ENCODE measurements at regions not wholly inside any gene's neighbourhood (a gene's known extent, or its start where the extent isn't known, plus 50 kb on each side); places are given as distances from the start of the nearest gene placed in this dataset.

DNA sequence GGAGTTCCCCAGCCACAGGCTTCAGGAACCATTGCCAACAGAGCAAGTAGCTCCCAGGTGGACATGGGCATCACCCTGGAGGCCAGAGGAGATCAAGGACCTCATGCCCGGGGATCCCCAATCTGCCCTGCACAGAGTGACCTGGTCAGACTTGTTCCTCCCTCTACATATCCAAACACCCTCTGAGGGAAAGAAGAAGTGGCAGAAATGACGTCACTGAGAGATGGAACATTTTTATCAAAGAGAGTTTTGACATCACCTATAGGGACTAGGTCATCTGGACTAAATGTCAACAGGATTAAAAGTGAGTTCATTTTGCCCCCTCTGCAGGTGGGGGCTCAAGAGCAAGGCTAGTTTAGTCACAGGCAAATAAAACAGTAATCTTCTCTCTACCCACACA, 273.7 kb downstream of the SKAP2 start:
- peaks cover 0 to 16% (median 4%) of the 10 kb centered on the region in 4 donors for H3K4me1 ChIP-seq
- H3K27ac ChIP-seq, result no peak overlapping the region
- intact Hi-C loops (cut with DNase I; ENCODE audit: low total_unique reads), result no loop called here
- no peaks in the 10 kb centered on the region for H3K36me3 ChIP-seq
- WGBS, 5 donors, result 63 to 78% (median 76%) methylated on average over 2 of the region's 2 CpGs
- H3K4me3 ChIP-seq, result no peak overlapping the region
- no peak for TF ChIP-seq EP300 (IDR thresholded peaks at IDR 0.05)
- TF ChIP-seq, protein P1, sequence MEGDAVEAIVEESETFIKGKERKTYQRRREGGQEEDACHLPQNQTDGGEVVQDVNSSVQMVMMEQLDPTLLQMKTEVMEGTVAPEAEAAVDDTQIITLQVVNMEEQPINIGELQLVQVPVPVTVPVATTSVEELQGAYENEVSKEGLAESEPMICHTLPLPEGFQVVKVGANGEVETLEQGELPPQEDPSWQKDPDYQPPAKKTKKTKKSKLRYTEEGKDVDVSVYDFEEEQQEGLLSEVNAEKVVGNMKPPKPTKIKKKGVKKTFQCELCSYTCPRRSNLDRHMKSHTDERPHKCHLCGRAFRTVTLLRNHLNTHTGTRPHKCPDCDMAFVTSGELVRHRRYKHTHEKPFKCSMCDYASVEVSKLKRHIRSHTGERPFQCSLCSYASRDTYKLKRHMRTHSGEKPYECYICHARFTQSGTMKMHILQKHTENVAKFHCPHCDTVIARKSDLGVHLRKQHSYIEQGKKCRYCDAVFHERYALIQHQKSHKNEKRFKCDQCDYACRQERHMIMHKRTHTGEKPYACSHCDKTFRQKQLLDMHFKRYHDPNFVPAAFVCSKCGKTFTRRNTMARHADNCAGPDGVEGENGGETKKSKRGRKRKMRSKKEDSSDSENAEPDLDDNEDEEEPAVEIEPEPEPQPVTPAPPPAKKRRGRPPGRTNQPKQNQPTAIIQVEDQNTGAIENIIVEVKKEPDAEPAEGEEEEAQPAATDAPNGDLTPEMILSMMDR (IDR thresholded peaks at IDR 0.05), result no peak
- no peak for TF ChIP-seq POLR2A (IDR thresholded peaks at IDR 0.05)
- TF ChIP-seq POLR2AphosphoS5 (IDR thresholded peaks at IDR 0.05), result no peak
- H3K9me3 ChIP-seq, result no peaks in the 10 kb centered on the region
- H3K27me3 ChIP-seq, result peaks cover 0 to 11% (median 0%) of the 10 kb centered on the region in 3 donors
- no peak for DNase-seq

- H3K27ac ChIP-seq, result no peak overlapping the region
Observed at GRCh38 chr7:26592011-26592410, 272.4 kb downstream of the SKAP2 start.

DNA sequence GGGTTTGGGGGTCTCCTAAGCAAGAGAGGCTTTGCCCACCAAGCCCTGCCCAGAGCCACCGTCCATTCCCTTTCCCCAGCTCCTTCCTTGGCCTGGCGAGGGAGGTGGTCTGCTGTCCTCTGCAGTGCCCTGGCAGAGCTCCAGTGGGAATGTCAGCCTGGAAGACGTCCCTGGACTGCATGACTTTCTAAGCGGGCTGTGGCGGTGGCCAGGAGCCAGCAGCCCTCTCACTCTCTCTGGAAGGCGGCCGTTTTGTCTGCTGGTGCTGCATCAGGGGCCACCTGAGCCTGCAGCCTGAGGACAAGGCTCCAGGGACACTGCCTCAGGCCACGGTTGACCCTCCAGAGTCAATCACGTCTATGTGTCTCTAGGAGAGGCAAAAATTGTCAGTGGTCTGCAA, 271.0 kb downstream of the SKAP2 start:
- WGBS, 5 donors, result 44 to 65% (median 61%) methylated on average over 6 to 9 of the region's 9 CpGs
- H3K4me3 ChIP-seq, result no peak overlapping the region
- H3K4me1 ChIP-seq, result peaks cover 0 to 16% (median 4%) of the 10 kb centered on the region in 4 donors
- TF ChIP-seq EP300 (IDR thresholded peaks at IDR 0.05), result no peak
- TF ChIP-seq, protein P1 (IDR thresholded peaks at IDR 0.05), result no peak
- no peak for TF ChIP-seq POLR2AphosphoS5 (IDR thresholded peaks at IDR 0.05)
- TF ChIP-seq POLR2A (IDR thresholded peaks at IDR 0.05), result no peak
- intact Hi-C loops (cut with DNase I; ENCODE audit: low total_unique reads), result no loop called here
- H3K36me3 ChIP-seq, result no peaks in the 10 kb centered on the region
- H3K27me3 ChIP-seq, result peaks cover 0 to 6% (median 0%) of the 10 kb centered on the region in 3 donors
- H3K9me3 ChIP-seq, result no peaks in the 10 kb centered on the region
- H3K27ac ChIP-seq, result no peak overlapping the region
- peak in 1 of 2 donors; percentile 64 for DNase-seq

More at GRCh38 chr7:26592011-26592410, 272.4 kb downstream of the SKAP2 start:
- peaks cover 0 to 11% (median 0%) of the 10 kb centered on the region in 3 donors for H3K27me3 ChIP-seq
- TF ChIP-seq, protein P1 (IDR thresholded peaks at IDR 0.05), result no peak
- TF ChIP-seq EP300 (IDR thresholded peaks at IDR 0.05) (no peak), POLR2AphosphoS5 (IDR thresholded peaks at IDR 0.05) (no peak), POLR2A (IDR thresholded peaks at IDR 0.05) (no peak)
- H3K36me3 ChIP-seq, result no peaks in the 10 kb centered on the region
- no peaks in the 10 kb centered on the region for H3K9me3 ChIP-seq
- DNase-seq, result no peak
- intact Hi-C loops (cut with DNase I; ENCODE audit: low total_unique reads), result no loop called here
- H3K4me3 ChIP-seq, result no peak overlapping the region
- peaks cover 0 to 16% (median 4%) of the 10 kb centered on the region in 4 donors for H3K4me1 ChIP-seq

DNA sequence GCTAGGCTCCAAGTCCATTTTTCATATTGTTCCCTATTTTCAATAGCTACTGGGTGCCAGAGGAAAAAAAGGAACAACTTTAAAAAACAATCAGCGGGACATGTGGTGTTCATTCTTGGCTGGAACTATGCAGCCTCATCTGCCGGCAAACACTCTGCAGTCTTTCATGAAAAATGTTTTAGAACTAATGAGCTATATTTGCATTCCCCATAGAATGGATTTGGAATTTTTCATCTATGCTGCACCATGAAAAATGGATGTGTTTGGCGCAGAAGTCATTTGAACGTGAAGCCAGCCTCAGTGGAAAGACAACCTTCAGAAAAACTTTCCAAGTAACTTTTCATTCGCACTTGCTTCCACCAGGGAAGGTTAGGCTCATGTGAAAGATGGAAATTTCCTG, 270.5 kb downstream of the SKAP2 start:
- Histone ChIP-seq H3K36me3 (no peaks in the 10 kb centered on the region), H3K9me3 (no peaks in the 10 kb centered on the region), H3K4me3 (no peak overlapping the region), H3K4me1 (peaks cover 0 to 16% (median 4%) of the 10 kb centered on the region in 4 donors), H3K27me3 (peaks cover 0 to 6% (median 0%) of the 10 kb centered on the region in 3 donors), H3K27ac (no peak overlapping the region)
- 56 to 80% (median 68%) methylated on average over 5 of the region's 5 CpGs for WGBS, 5 donors
- intact Hi-C loops (cut with DNase I; ENCODE audit: low total_unique reads), result no loop called here
- TF ChIP-seq EP300 (IDR thresholded peaks at IDR 0.05) (no peak), POLR2A (IDR thresholded peaks at IDR 0.05) (no peak), POLR2AphosphoS5 (IDR thresholded peaks at IDR 0.05) (no peak)
- TF ChIP-seq, protein P1 (IDR thresholded peaks at IDR 0.05), result no peak
- peak in 1 of 2 donors; percentile 64 for DNase-seq

All from stomach (tissue), 8 donors.